ENCODE measurements at regions not wholly inside any gene's neighbourhood (a gene's known extent, or its start where the extent isn't known, plus 50 kb on each side); places are given as distances from the start of the nearest gene placed in this dataset.
A peak's percentile ranks its signal among the peaks of the same experiment; 100 is the strongest.

DNA sequence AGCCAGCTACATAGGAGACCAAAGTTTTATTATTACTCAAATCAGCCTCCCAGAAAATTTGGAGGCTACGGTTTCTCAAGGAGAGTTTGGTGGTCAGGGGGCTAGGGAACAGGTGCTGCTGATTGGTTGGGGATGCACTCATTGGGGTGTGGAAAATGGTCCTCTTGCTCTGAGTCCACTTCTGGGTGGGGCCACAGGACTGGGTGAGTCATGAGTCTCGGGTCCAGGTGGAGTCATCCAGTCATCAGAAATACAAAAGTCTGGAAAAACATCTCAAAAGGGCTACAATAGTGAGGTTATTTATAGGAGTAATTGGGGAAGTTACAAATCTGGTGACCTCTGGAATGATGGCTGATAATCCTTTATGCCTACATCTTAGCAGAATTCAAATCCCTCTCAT lies 54.3 kb upstream of the SLC22A16 start:
- H3K9me3 ChIP-seq, result no peaks in the 10 kb centered on the region
- H3K27me3 ChIP-seq (replicated peaks in 1 of 2; ENCODE audit: control insufficient read depth in 2 of 2, extremely low read depth in 1 of 2, insufficient read depth in 2 of 2, low read length in 1 of 2), result peaks cover 0 to 4% of the 10 kb centered on the region in 2 experiments
- H3K9me3 Mint-ChIP-seq, result no peaks in the 10 kb centered on the region
- CTCF ChIA-PET, result no interaction called here
- H3K4me1 Mint-ChIP-seq, result peaks cover 6 to 10% (median 8%) of the 10 kb centered on the region in 3 donors
- ATAC-seq (replicated peaks in 1 of 4) (no peak), DNase-seq (no peak)
- H3K36me3 Mint-ChIP-seq, result no peaks in the 10 kb centered on the region
- POLR2A ChIA-PET, result no interaction called here
- no peak overlapping the region for H3K4me3 ChIP-seq (ENCODE audit: control insufficient read depth in 1 of 2, extremely low read depth in 1 of 2, low read length in 1 of 2)
- no peaks in the 10 kb centered on the region for H3K36me3 ChIP-seq (ENCODE audit: control insufficient read depth in 2 of 2, extremely low read depth in 1 of 2, insufficient read depth in 1 of 2, low read length in 1 of 2)
- H3K27me3 Mint-ChIP-seq, result peaks cover 0 to 7% of the 10 kb centered on the region in 2 donors
- no peaks in the 10 kb centered on the region for H3K4me1 ChIP-seq (ENCODE audit: control insufficient read depth in 1 of 2, extremely low read depth in 1 of 2, insufficient read depth in 2 of 2, low read length in 2 of 2)
- H3K27ac Mint-ChIP-seq, result no peak overlapping the region
- no peak overlapping the region for H3K4me3 Mint-ChIP-seq
- H3K27ac ChIP-seq (ENCODE audit: low read length), result no peak overlapping the region
- WGBS (ENCODE audit: insufficient coverage), result no CpG with 5 or more reads among the region's 2 CpGs

DNA sequence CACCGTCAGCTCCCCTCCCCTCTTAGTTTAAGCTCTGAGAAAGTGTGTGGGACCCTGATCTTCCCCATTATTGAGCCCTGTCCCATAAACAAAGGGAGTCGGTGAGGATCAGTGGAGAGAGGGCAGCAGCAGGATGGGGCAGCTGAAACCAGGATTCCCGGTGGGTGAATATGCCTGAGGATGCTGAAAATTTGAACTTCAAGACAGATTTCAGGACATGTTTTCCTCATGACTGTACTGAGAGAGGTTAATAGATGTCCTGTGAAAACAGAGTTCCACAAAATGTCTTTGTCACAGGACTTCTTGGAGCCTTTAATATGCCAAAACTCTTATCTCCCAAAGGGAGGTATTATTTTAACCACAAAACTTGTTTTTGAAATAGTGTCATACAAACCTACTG lies 53.5 kb upstream of the SLC22A16 start:
- Mint-ChIP-seq H3K4me1 (peaks cover 3 to 7% (median 4%) of the 10 kb centered on the region in 3 donors), H3K9me3 (no peaks in the 10 kb centered on the region), H3K36me3 (no peaks in the 10 kb centered on the region), H3K27me3 (peaks cover 0 to 7% of the 10 kb centered on the region in 2 donors), H3K27ac (no peak overlapping the region), H3K4me3 (no peak overlapping the region)
- ChIA-PET POLR2A (interaction anchor here in 1 of 2 donors (0.6 kb wide), 1 partner anchor 701 kb away, joined by 3 read pairs; no protein-coding TSS in a partner anchor), CTCF (interaction anchor here (0.6 to 0.9 kb wide), 2 partner anchors 309 to 418 kb away, joined by 3 to 6 read pairs; no protein-coding TSS in a partner anchor)
- Histone ChIP-seq H3K4me3 (ENCODE audit: control insufficient read depth in 1 of 2, extremely low read depth in 1 of 2, low read length in 1 of 2) (no peak overlapping the region), H3K4me1 (ENCODE audit: control insufficient read depth in 1 of 2, extremely low read depth in 1 of 2, insufficient read depth in 2 of 2, low read length in 2 of 2) (no peaks in the 10 kb centered on the region), H3K27me3 (replicated peaks in 1 of 2; ENCODE audit: control insufficient read depth in 2 of 2, extremely low read depth in 1 of 2, insufficient read depth in 2 of 2, low read length in 1 of 2) (peaks cover 0 to 4% of the 10 kb centered on the region in 2 experiments), H3K36me3 (ENCODE audit: control insufficient read depth in 2 of 2, extremely low read depth in 1 of 2, insufficient read depth in 1 of 2, low read length in 1 of 2) (no peaks in the 10 kb centered on the region), H3K27ac (ENCODE audit: low read length) (no peak overlapping the region), H3K9me3 (no peaks in the 10 kb centered on the region)
- ATAC-seq (replicated peaks in 1 of 4) (no peak), DNase-seq (no peak)
- WGBS (ENCODE audit: insufficient coverage), result 88% methylated on average over 1 of the region's 3 CpGs

DNA sequence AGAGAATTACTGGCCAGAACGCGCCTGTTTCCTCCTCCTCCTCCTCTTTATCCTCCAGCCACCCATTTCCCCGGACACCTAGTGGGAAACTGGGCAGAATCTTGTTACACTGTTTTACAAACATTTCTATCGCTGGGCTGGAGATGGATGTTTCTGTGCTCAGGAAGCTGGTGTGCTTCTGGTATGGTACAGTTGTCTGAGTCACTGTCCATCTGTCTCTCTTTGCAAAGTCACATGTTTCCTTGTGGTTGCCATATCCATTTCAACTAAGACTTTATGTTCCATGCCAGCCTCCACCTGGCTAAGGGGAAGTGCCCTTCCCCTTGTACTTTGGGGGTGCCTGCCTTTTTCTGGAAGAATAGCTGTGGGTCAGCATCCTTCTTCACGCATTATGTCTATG lies 52.9 kb upstream of the SLC22A16 start:
- Histone ChIP-seq H3K9me3 (no peaks in the 10 kb centered on the region), H3K27ac (ENCODE audit: low read length) (no peak overlapping the region), H3K27me3 (replicated peaks in 1 of 2; ENCODE audit: control insufficient read depth in 2 of 2, extremely low read depth in 1 of 2, insufficient read depth in 2 of 2, low read length in 1 of 2) (peaks cover 0 to 4% of the 10 kb centered on the region in 2 experiments), H3K4me3 (ENCODE audit: control insufficient read depth in 1 of 2, extremely low read depth in 1 of 2, low read length in 1 of 2) (no peak overlapping the region), H3K36me3 (ENCODE audit: control insufficient read depth in 2 of 2, extremely low read depth in 1 of 2, insufficient read depth in 1 of 2, low read length in 1 of 2) (no peaks in the 10 kb centered on the region), H3K4me1 (ENCODE audit: control insufficient read depth in 1 of 2, extremely low read depth in 1 of 2, insufficient read depth in 2 of 2, low read length in 2 of 2) (no peaks in the 10 kb centered on the region)
- WGBS (ENCODE audit: insufficient coverage), result 92% methylated on average over 2 of the region's 5 CpGs
- peaks cover 0 to 2% (median 0%) of the 10 kb centered on the region in 3 donors for H3K4me1 Mint-ChIP-seq
- DNase-seq (no peak), ATAC-seq (replicated peaks in 1 of 4) (no peak)
- no peaks in the 10 kb centered on the region for H3K36me3 Mint-ChIP-seq
- POLR2A ChIA-PET, result interaction anchor here in 1 of 2 donors (0.6 kb wide), 1 partner anchor 154 kb away, joined by 6 read pairs; no protein-coding TSS in a partner anchor
- no peaks in the 10 kb centered on the region for H3K9me3 Mint-ChIP-seq
- peaks cover 0 to 7% of the 10 kb centered on the region in 2 donors for H3K27me3 Mint-ChIP-seq
- no peak overlapping the region for H3K4me3 Mint-ChIP-seq
- CTCF ChIA-PET, result interaction anchor here in 1 of 2 donors (0.9 kb wide), 1 partner anchor 418 kb away, joined by 3 read pairs; no protein-coding TSS in a partner anchor
- H3K27ac Mint-ChIP-seq, result no peak overlapping the region

DNA sequence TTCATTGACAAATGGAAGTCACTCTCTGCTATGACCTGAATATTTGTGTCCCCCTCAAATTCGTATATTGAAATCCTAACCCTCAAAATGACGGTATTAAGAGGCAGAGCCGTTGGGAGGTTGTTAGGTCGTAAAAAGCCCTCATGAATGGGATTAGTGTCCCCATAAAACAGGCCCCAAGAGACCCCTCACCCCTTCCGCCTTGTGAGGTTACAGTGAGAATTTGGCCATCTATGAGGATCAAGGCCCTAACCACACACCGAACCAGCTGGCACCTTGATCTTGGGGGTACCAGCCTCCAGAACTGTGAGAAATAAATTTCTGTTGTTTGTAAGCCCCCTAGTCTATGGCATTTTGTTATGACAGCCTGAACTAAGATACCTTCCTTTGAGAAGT lies 52.5 kb upstream of the SLC22A16 start:
- Mint-ChIP-seq H3K9me3 (no peaks in the 10 kb centered on the region), H3K4me3 (no peak overlapping the region), H3K27me3 (peaks cover 0 to 7% of the 10 kb centered on the region in 2 donors), H3K36me3 (no peaks in the 10 kb centered on the region), H3K4me1 (no peaks in the 10 kb centered on the region), H3K27ac (no peak overlapping the region)
- DNase-seq, result no peak
- ATAC-seq (replicated peaks in 1 of 4), result no peak
- H3K27me3 ChIP-seq (replicated peaks in 1 of 2; ENCODE audit: control insufficient read depth in 2 of 2, extremely low read depth in 1 of 2, insufficient read depth in 2 of 2, low read length in 1 of 2), result peaks cover 0 to 4% of the 10 kb centered on the region in 2 experiments
- no peaks in the 10 kb centered on the region for H3K9me3 ChIP-seq
- no peaks in the 10 kb centered on the region for H3K36me3 ChIP-seq (ENCODE audit: control insufficient read depth in 2 of 2, extremely low read depth in 1 of 2, insufficient read depth in 1 of 2, low read length in 1 of 2)
- POLR2A ChIA-PET, result interaction anchor here (0.6 kb wide), 2 partner anchors 154 to 348 kb away, joined by 4 to 6 read pairs; no protein-coding TSS in a partner anchor
- H3K4me1 ChIP-seq (ENCODE audit: control insufficient read depth in 1 of 2, extremely low read depth in 1 of 2, insufficient read depth in 2 of 2, low read length in 2 of 2), result no peaks in the 10 kb centered on the region
- H3K4me3 ChIP-seq (ENCODE audit: control insufficient read depth in 1 of 2, extremely low read depth in 1 of 2, low read length in 1 of 2), result no peak overlapping the region
- no CpG with 5 or more reads among the region's 6 CpGs for WGBS (ENCODE audit: insufficient coverage)
- CTCF ChIA-PET, result interaction anchor here (0.9 to 2.6 kb wide), 3 partner anchors 153 to 421 kb away, joined by 3 to 11 read pairs (median 3); partner anchors contain the start of gene AMD1 (in 1 of the 2)
- H3K27ac ChIP-seq (ENCODE audit: low read length), result no peak overlapping the region

DNA sequence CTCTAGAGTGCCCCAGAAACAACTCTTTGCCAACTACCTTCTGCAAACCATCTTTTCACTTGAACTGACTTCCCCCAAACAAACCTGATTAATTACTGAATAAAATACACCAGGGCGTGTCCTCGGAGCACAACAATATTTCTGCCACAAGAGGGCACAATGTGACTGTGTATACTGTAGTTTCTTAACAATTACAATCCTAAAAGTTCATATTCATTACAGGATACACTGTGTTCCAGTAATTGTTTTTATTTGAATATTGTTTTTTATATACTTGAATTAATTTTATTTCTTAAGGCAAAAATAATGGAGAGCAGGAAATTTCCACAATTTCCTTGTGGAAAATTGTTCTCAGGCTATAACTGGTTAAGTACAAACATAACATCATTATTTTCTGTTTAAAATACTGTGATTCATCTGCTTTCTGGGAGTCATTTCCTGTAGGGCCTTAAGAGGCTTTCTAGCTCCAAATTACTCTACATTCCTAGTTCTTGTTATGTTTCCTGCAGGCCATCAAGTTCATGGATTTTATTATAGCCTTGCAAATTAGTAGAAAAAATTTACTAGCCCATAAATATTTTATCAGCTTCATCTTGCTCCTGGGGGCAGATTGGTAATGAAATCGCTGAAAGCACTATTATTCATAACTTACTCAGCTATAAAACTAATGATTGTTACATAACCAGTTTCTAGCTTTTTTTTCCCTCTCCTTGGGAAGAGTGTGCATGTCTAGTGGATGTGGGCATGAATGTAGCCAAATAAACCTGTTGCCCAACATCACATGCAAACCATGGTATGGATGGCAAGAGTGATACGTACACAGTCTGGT lies 51.9 kb upstream of the SLC22A16 start:
- no peak overlapping the region for H3K4me3 ChIP-seq (ENCODE audit: control insufficient read depth in 1 of 2, extremely low read depth in 1 of 2, low read length in 1 of 2)
- H3K9me3 Mint-ChIP-seq, result no peaks in the 10 kb centered on the region
- DNase-seq, result peak in 29 of 35 experiments; percentile 2 to 79 (median 33)
- peaks cover 0 to 7% of the 10 kb centered on the region in 2 donors for H3K27me3 Mint-ChIP-seq
- no peaks in the 10 kb centered on the region for H3K36me3 Mint-ChIP-seq
- no peaks in the 10 kb centered on the region for H3K4me1 Mint-ChIP-seq
- ChIA-PET CTCF (interaction anchor here (0.5 to 2.6 kb wide), 5 partner anchors 153 to 1378 kb away, joined by 3 to 11 read pairs (median 5); partner anchors contain the start of gene AMD1 (in 1 of the 2)), POLR2A (interaction anchor here (0.6 to 0.7 kb wide), 2 partner anchors 13 to 348 kb away, joined by 4 to 5 read pairs; no protein-coding TSS in a partner anchor)
- no peaks in the 10 kb centered on the region for H3K9me3 ChIP-seq
- peaks cover 0 to 4% of the 10 kb centered on the region in 2 experiments for H3K27me3 ChIP-seq (replicated peaks in 1 of 2; ENCODE audit: control insufficient read depth in 2 of 2, extremely low read depth in 1 of 2, insufficient read depth in 2 of 2, low read length in 1 of 2)
- H3K27ac Mint-ChIP-seq, result no peak overlapping the region
- H3K4me1 ChIP-seq (ENCODE audit: control insufficient read depth in 1 of 2, extremely low read depth in 1 of 2, insufficient read depth in 2 of 2, low read length in 2 of 2), result no peaks in the 10 kb centered on the region
- WGBS (ENCODE audit: insufficient coverage), result no CpG with 5 or more reads among the region's 4 CpGs
- ATAC-seq (replicated peaks in 1 of 4), result peak in 3 of 4 experiments; percentile 54 to 61 (median 58)
- H3K36me3 ChIP-seq (ENCODE audit: control insufficient read depth in 2 of 2, extremely low read depth in 1 of 2, insufficient read depth in 1 of 2, low read length in 1 of 2), result no peaks in the 10 kb centered on the region
- H3K4me3 Mint-ChIP-seq, result no peak overlapping the region
- no peak overlapping the region for H3K27ac ChIP-seq (ENCODE audit: low read length)

GRCh38 chr6:110527516-110527915 lies 51.1 kb upstream of the SLC22A16 start:
- no CpG with 5 or more reads among the region's 4 CpGs for WGBS (ENCODE audit: insufficient coverage)
- CTCF ChIA-PET, result interaction anchor here (0.7 to 2.6 kb wide), 2 partner anchors 89 to 422 kb away, joined by 4 to 11 read pairs; no protein-coding TSS in a partner anchor
- Mint-ChIP-seq H3K27me3 (peaks cover 0 to 7% of the 10 kb centered on the region in 2 donors), H3K36me3 (no peaks in the 10 kb centered on the region), H3K9me3 (no peaks in the 10 kb centered on the region), H3K4me1 (no peaks in the 10 kb centered on the region), H3K4me3 (no peak overlapping the region), H3K27ac (no peak overlapping the region)
- peaks cover 0 to 4% of the 10 kb centered on the region in 2 experiments for H3K27me3 ChIP-seq (replicated peaks in 1 of 2; ENCODE audit: control insufficient read depth in 2 of 2, extremely low read depth in 1 of 2, insufficient read depth in 2 of 2, low read length in 1 of 2)
- H3K4me1 ChIP-seq (ENCODE audit: control insufficient read depth in 1 of 2, extremely low read depth in 1 of 2, insufficient read depth in 2 of 2, low read length in 2 of 2), result no peaks in the 10 kb centered on the region
- no peak overlapping the region for H3K4me3 ChIP-seq (ENCODE audit: control insufficient read depth in 1 of 2, extremely low read depth in 1 of 2, low read length in 1 of 2)
- no peaks in the 10 kb centered on the region for H3K9me3 ChIP-seq
- ATAC-seq (replicated peaks in 1 of 4) (no peak), DNase-seq (no peak)
- POLR2A ChIA-PET, result interaction anchor here in 1 of 2 donors (0.7 kb wide), 1 partner anchor 14 kb away, joined by 5 read pairs; no protein-coding TSS in a partner anchor
- H3K36me3 ChIP-seq (ENCODE audit: control insufficient read depth in 2 of 2, extremely low read depth in 1 of 2, insufficient read depth in 1 of 2, low read length in 1 of 2), result no peaks in the 10 kb centered on the region
- H3K27ac ChIP-seq (ENCODE audit: low read length), result no peak overlapping the region

Measured in T-cell (primary cell).